OCI-LY7 (cell line): ENCODE measurements at regions not wholly inside any gene's neighbourhood (a gene's known extent, or its start where the extent isn't known, plus 50 kb on each side); places are given as distances from the start of the nearest gene placed in this dataset.
"Not testable (repeated sequence)": the region's sequence is repeated elsewhere in the genome, so short reads cannot be mapped to it uniquely, and the experiment has no call there.

Experiments used
- BruUV-seq: library from RNA; stranded (reverse); fragments of 400-500 nt; replicated peaks from 2 replicates; lab custom pipeline; 2021; lab: Mats Ljungman, UMichigan
- CTCF ChIA-PET: fragments of 300-600 bp; sonication (Branson Sonifier 250); formaldehyde crosslinking; loops from one replicate; lab custom pipeline; 2022; ENCODE audit warnings: antibody characterized with exemption; ENCODE audit not compliant: unreplicated experiment; lab: Charles Lee
- POLR2A ChIA-PET: fragments of 300-600 bp; sonication (Branson Sonifier 250); formaldehyde crosslinking; loops from one replicate; lab custom pipeline; 2022; ENCODE audit warnings: antibody characterized with exemption; lab: Charles Lee
- DNase-seq: peaks from one replicate; pipeline ENCODE4 v3.0.0-alpha.2; 2015; ENCODE audit warnings: low spot score
- H2AFZ ChIP-seq: fragments of 200-600 bp; sonication (generic), shearing (Covaris generic); 2 replicates; pipeline ENCODE4 v1.6.1; 2014; ENCODE audit warnings: mild to moderate bottlenecking, antibody characterized with exemption, low read length, moderate library complexity
- H3K27ac ChIP-seq: fragments of 200-600 bp; sonication (generic); 2 replicates; pipeline ENCODE4 v1.5.1; 2014; ENCODE audit warnings: mixed run types, low read depth, mild to moderate bottlenecking, moderate library complexity, low read length, inconsistent platforms; ENCODE audit not compliant: poor library complexity, severe bottlenecking
- H3K36me3 ChIP-seq: fragments of 200-600 bp; sonication (generic); 2 replicates; pipeline ENCODE4 v1.6.1; 2014; ENCODE audit warnings: mild to moderate bottlenecking, antibody characterized with exemption, low read length, moderate library complexity, mixed read lengths; ENCODE audit not compliant: insufficient read depth
- H3K4me1 ChIP-seq: fragments of 200-600 bp; sonication (generic); 2 replicates; pipeline ENCODE4 v1.5.1; 2014; ENCODE audit warnings: mild to moderate bottlenecking, low read length; ENCODE audit not compliant: insufficient read depth, poor library complexity, severe bottlenecking
- H3K4me2 ChIP-seq: fragments of 200-600 bp; sonication (generic); 2 replicates; pipeline ENCODE4 v1.6.1; 2014; ENCODE audit warnings: mild to moderate bottlenecking, low read length
- H3K4me3 ChIP-seq: fragments of 200-600 bp; sonication (generic); 2 replicates; pipeline ENCODE4 v1.5.1; 2014; ENCODE audit warnings: mild to moderate bottlenecking, low read depth, low read length; ENCODE audit not compliant: poor library complexity, severe bottlenecking
- H3K79me2 ChIP-seq: fragments of 200-600 bp; sonication (generic); 2 replicates; pipeline ENCODE4 v1.6.1; 2016; ENCODE audit warnings: low read depth, mild to moderate bottlenecking, low read length, moderate library complexity, mixed read lengths; ENCODE audit not compliant: insufficient read depth
- H3K9me2 ChIP-seq: fragments of 200-600 bp; sonication (generic); 2 replicates; pipeline ENCODE4 v1.6.1; 2016; ENCODE audit warnings: mild to moderate bottlenecking, low read length, mixed read lengths; ENCODE audit not compliant: insufficient read depth
- H3K9me3 ChIP-seq: fragments of 200-600 bp; sonication (generic); 2 replicates; pipeline ENCODE4 v1.6.1; 2014; ENCODE audit warnings: mild to moderate bottlenecking, mixed run types, low read length, mixed read lengths
- H4K20me1 ChIP-seq: fragments of 200-600 bp; sonication (generic); 2 replicates; pipeline ENCODE4 v1.6.1; 2014; ENCODE audit warnings: mild to moderate bottlenecking, antibody characterized with exemption, low read length, moderate library complexity, mixed read lengths; ENCODE audit not compliant: insufficient read depth
- CTCF ChIP-seq: fragments of 200-600 bp; sonication (generic); conservative IDR thresholded peaks from 2 replicates; pipeline ENCODE4 v1.5.1; 2014; ENCODE audit warnings: mild to moderate bottlenecking, antibody characterized with exemption, low read length, moderate library complexity, mixed read lengths
- EZH2phosphoT487 ChIP-seq: fragments of 200-600 bp; sonication (generic); IDR thresholded peaks from 2 replicates; pipeline ENCODE4 v1.6.1; 2018; ENCODE audit warnings: low read depth, borderline replicate concordance, mild to moderate bottlenecking, mixed run types, antibody characterized with exemption, low read length, moderate library complexity, mixed read lengths
- intact Hi-C: fragments of 100-400 bp; cut with micrococcal nuclease; formaldehyde crosslinking; loops from one replicate; pipeline ENCODE4 v1.10.0; 2022; ENCODE audit not compliant: unreplicated experiment

- no peak for TF ChIP-seq EZH2phosphoT487
- TF ChIP-seq CTCF: no peak
- ChIA-PET POLR2A (no interaction called here), CTCF (no interaction called here)
- Histone ChIP-seq H3K4me2 (no peak overlapping the region), H3K79me2 (no peaks in the 10 kb centered on the region), H3K27ac (no peak overlapping the region), H3K4me3 (no peak overlapping the region), H4K20me1 (no peaks in the 10 kb centered on the region), H3K9me2 (no peaks in the 10 kb centered on the region), H2AFZ (no peak overlapping the region), H3K36me3 (no peaks in the 10 kb centered on the region), H3K9me3 (no peaks in the 10 kb centered on the region), H3K4me1 (no peaks in the 10 kb centered on the region)
- intact Hi-C loops: no loop called here
- DNase-seq: no peak
- no TSS peak for BruUV-seq
Measured at GRCh38 chr12:111238075-111238734, 130.7 kb downstream of the PHETA1 start.

GRCh38 chr12:111234491-111234890 is 134.4 kb downstream of the PHETA1 start:
- H3K4me1 ChIP-seq, H3K9me2 ChIP-seq, H3K36me3 ChIP-seq, H3K27ac ChIP-seq, intact Hi-C loops, H4K20me1 ChIP-seq, H2AFZ ChIP-seq, BruUV-seq, H3K9me3 ChIP-seq, H3K4me2 ChIP-seq, POLR2A ChIA-PET, DNase-seq, H3K79me2 ChIP-seq, CTCF ChIA-PET, H3K4me3 ChIP-seq: not testable (repeated sequence)

- no peak overlapping the region for H3K4me2 ChIP-seq
- POLR2A ChIA-PET: no interaction called here
- H3K36me3 ChIP-seq: no peaks in the 10 kb centered on the region
- no peaks in the 10 kb centered on the region for H4K20me1 ChIP-seq
- no peak overlapping the region for H3K4me3 ChIP-seq
- no TSS peak for BruUV-seq
- intact Hi-C loops: no loop called here
- CTCF ChIA-PET: no interaction called here
- no peaks in the 10 kb centered on the region for H3K4me1 ChIP-seq
- no peak overlapping the region for H3K27ac ChIP-seq
- H3K9me2 ChIP-seq: no peaks in the 10 kb centered on the region
- H3K9me3 ChIP-seq: no peaks in the 10 kb centered on the region
- TF ChIP-seq EZH2phosphoT487: no peak
- no peak for TF ChIP-seq CTCF
- no peaks in the 10 kb centered on the region for H3K79me2 ChIP-seq
- H2AFZ ChIP-seq: no peak overlapping the region
- no peak for DNase-seq
Measured at GRCh38 chr12:111233786-111234185, 135.1 kb downstream of the PHETA1 start.
